Fibroblast of upper back skin (primary cell): ENCODE measurements at regions not wholly inside any gene's neighbourhood (a gene's known extent, or its start where the extent isn't known, plus 50 kb on each side); places are given as distances from the start of the nearest gene placed in this dataset.
"Not testable (repeated sequence)": the region's sequence is repeated elsewhere in the genome, so short reads cannot be mapped to it uniquely, and the experiment has no call there.

Experiments
- DNase-seq: peaks from one replicate; pipeline ENCODE4 v3.0.0-alpha.2; 2013

GRCh38 chr22:22374163-22374562, 129.6 kb downstream of the VPREB1 start:
- DNase-seq = no peak

DNA sequence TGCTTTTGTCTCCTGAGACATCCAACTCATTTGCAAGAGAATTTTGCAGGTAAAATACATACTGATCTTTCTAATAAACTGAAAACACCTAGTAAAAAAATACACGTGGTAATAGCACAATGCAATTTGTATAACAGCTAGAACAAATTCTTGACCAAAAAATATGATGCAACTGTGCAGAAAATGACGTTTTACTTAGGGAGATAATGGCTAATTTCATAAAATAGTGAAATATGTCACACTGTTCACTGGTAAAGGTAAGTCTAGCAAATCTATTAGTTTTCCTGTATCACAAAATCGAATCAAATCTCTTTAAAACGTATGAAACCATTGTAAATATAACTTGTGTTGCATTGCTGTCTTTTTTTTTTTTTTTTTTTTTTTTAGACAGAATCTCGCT, 130.0 kb downstream of the VPREB1 start:
- no peak for DNase-seq

- DNase-seq = no peak
These were observed 131.2 kb downstream of the VPREB1 start for GRCh38 chr22:22375576-22376351.

GRCh38 chr22:22376352-22376706, 131.7 kb downstream of the VPREB1 start:
- DNase-seq = no peak

DNA sequence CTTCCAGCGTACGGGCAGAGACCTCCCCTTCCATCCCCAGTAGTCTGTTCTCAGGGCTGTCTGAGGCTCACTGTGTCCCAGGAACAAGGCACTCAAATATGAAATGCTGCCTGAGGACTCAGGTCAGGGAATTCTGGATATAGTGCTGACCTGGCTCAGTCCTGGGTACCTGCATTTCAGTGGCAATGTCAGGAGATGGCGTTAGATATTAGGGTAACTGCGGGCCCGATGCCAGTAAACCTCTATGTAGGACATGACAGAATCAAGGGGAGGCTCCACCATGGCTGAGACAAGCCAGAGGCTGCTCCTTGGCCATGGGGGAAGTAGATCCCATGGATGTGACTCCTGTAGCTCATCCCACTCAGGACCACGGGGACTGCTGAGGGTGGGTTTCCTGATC, 131.7 kb downstream of the ZNF280B start:
- DNase-seq = not testable (repeated sequence)

DNA sequence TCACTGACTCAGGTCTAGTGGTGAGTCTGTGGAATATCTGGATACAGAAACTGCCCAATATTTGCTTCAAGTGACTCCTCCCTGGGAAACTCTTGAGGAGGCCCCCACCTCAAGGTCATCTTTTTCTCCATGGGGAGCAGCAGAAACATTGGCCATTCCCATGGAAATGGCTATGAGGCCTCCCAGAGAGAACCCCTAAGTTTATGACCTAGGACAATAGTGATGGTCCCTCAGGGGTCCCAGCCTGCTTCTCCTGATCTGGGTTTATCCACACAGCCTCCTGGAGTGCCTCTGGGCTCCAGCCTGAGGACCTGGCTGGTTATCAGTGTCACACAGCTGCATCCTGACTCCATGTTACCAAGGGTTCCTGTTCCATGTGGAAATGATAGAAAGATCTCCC, 131.2 kb downstream of the ZNF280B start:
- no peak for DNase-seq

DNA sequence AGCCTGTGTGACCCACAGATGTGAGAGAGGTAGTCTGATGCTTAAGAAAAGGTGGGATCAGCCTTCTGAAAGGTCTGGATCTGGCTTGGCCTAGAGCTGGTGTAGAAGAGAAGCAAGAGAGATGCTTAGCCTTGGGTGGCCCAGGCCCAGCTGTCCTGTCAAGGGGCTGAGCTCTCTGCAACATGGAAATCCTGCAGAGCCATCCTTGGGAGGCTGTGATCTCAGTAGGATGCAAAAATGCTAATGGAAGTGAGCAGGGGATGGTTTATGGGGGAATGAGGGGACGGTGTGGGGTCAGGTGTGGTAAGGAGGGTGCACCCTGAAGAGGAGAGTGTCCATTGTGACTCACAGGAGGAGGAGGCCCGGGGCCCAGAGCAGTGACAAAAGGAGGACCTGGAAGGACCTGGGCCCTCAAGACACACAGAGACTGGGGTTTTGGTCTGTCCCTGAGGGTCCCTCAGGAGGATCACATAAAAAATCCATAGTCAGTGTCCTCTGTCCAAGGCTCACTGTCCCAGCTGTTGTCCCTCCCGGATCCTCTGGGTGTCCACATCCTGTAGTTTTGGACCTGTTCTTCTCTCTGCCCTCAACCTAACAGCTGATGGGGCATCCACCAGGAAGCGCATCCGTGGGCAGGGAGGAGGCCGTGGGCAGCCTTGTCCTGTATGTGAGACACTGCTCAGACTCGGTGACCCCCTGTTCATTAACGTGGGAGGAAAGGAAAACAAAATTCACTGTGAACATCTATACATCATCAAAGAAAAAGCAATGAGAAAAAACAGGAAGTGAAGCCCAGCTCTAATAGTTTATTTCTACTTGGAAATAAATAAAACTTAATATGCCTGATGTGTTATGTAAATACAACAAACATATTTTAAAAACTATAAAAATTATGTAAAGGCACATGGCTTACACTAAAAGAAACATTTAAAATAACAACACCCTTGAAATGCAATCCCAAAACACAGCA, 129.8 kb downstream of the ZNF280B start:
- no peak for DNase-seq

- DNase-seq = no peak
These were observed 128.2 kb downstream of the ZNF280B start for GRCh38 chr22:22380098-22381030.

DNA sequence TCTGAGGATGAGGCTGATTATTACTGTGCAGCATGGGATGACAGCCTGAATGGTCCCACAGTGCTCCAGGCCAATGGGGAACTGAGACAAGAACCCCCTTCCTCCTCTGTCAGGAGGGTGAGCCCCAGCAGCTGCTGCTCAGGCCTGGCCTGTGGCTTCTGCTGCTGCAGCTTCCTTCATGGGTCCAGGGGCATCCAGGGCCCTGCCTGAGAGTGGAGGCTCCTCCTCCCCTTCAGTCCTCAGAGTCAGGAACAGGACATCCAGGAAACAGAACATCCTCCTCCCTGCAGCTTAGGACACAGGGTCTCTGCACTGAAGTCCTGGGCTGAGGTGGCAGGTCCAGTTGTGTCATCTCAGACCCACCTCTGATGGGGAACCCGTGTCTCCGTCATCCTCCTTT, 127.2 kb downstream of the ZNF280B start:
- not testable (repeated sequence) for DNase-seq

GRCh38 chr22:22384267-22384666, 124.3 kb downstream of the ZNF280B start:
- no peak for DNase-seq

DNA sequence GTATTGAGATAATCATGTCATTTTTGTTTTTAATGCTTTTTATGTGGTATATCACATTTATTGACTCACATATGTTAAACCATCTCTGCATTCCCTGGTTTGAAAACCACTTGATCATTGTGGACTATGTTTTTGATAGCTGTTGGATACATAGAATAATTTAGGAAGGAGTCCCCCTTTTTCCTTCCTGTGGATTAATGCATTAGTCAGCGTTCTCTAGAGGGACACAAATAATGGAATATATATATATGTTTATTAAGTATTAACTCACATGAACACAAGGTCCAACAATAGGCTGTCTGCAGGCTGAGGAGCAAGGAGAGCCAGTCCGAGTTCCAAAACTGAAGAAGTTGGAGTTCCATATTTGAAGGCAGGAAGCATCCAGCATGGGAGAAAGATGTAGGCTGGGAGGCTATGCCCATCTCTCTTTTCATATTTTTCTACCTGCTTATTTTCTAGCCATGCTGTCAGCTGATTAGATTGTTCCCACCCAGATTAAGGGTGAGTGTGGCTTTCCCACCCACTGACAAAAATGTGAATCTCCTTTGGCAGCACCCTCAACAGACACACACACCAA, 123.8 kb downstream of the ZNF280B start:
- no peak for DNase-seq

DNA sequence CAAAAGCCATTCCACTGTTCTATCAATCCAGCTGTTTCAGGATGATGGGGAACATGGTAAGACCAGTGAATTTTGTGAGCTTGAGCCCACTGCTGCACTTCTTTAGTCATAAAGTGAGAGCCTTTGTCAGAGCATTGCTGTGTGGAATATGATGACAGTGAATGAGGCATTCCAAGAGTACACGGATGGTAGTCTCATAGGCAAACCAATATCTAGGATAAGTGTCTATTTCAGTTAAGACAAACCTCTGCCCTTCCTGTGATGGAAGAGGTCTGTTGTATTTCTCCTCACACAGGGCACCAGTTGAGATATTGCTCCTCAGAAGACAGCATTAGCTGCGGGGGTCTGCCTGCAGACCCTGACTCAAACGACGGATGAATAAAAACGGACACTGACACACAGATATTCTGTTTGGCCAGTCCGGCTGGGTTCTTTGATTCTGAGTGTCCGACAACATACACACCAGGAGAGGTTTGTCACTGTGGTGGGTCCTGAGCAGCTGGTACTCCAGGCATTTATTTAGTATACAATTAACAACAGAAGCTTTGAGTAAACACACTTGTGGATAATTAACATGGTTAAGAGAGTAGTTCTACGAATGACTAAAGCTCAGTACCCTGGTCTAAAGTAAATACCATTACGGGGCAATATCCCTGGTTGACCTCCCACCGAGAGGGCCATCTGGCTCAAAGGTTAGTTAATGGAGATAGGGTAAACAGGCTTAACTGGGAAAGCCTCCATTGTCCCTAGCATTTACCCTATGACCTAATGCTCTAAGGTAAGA, 121.7 kb downstream of the ZNF280B start:
- no peak for DNase-seq

GRCh38 chr22:22387386-22387736, 121.2 kb downstream of the ZNF280B start:
- no peak for DNase-seq

DNA sequence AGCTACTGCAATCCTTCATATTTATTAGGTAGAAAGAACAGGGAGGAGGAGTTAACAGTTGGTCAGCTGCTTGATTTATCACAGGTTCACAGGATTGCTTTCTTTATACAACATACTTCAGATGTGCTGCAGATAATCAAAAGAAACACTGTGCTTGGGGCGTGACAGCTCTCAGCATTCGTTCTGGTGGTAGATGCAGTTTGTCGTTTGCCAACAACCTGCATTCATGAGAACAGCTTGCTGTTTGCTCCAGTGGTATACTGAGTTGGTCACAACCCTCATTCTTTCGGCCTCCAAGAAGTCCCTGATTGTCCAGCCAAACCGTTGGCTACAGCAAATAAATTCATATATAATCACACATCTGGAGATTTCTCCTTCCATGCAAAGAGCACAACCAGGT, 120.5 kb downstream of the ZNF280B start:
- DNase-seq = no peak

GRCh38 chr22:22388494-22388893, 120.0 kb downstream of the ZNF280B start:
- DNase-seq = no peak

DNA sequence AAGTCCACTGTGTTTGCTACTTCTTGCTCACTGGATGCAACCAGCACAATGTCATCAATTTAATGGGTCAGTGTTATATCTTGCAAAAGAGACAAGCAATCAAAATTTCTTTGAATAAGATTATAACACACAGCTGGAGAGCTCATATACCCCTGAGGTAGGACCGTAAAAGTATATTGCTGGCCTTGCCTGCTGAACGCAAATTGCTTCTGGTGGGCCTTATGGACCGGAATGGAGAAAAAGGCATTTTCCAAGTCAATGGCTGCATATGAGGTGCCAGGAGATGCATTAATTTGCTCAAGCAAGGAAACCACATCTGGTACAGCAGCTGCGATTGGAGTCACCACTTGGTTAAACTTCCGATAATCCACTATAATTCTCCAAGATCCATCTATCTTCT, 119.1 kb downstream of the ZNF280B start:
- DNase-seq = no peak

GRCh38 chr22:22390989-22391388, 117.6 kb downstream of the ZNF280B start:
- no peak for DNase-seq

GRCh38 chr22:22391543-22391942, 117.0 kb downstream of the ZNF280B start:
- no peak for DNase-seq

DNA sequence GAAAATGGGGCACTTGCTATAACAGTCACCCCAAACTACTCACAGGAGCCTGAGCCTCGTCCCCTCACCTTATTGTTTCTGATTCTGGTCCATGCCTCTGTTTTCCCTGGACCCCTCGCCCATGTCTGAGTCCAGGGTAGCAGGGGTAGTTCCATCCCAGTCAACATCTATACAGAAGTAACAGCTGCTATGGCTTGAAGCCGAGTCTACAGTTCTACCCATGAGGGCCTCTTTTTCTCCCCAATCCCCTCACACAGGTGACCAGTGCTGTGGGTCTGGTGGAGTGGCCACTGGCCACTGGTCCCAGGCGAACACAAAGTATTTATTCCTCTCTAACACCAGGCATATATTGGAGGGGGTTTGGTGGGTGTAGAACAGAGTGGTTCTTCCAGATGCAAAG, 116.4 kb downstream of the ZNF280B start:
- DNase-seq = no peak

GRCh38 chr22:22394591-22394990, 114.0 kb downstream of the ZNF280B start:
- DNase-seq = no peak

DNA sequence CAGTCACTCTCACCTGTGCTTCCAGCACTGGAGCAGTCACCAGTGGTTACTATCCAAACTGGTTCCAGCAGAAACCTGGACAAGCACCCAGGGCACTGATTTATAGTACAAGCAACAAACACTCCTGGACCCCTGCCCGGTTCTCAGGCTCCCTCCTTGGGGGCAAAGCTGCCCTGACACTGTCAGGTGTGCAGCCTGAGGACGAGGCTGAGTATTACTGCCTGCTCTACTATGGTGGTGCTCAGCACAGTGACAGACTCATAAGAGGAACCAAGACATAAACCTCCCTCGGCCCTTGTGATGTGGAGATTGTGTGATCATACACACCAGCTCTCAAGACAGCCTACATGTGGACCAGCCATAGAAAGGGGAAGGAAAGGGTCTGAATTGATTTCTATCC, 113.3 kb downstream of the ZNF280B start:
- DNase-seq = no peak

GRCh38 chr22:22396741-22397291, 111.7 kb downstream of the ZNF280B start:
- DNase-seq = no peak
